ENCODE measurements at regions not wholly inside any gene's neighbourhood (a gene's known extent, or its start where the extent isn't known, plus 50 kb on each side); places are given as distances from the start of the nearest gene placed in this dataset.

- no peak for DNase-seq (ENCODE audit: low read depth in 2 of 2)
Observed at GRCh38 chr4:19910861-19911525, 340.7 kb upstream of the SLIT2 start.

GRCh38 chr4:19905024-19905423 lies 346.7 kb upstream of the SLIT2 start:
- no peak for DNase-seq (ENCODE audit: low read depth in 2 of 2)

- DNase-seq (ENCODE audit: low read depth in 2 of 2): no peak
Observed at GRCh38 chr4:19888587-19888986, 363.1 kb upstream of the SLIT2 start.

GRCh38 chr4:19883841-19884240 lies 367.9 kb upstream of the SLIT2 start:
- no peak for DNase-seq (ENCODE audit: low read depth in 2 of 2)

- no peak for DNase-seq (ENCODE audit: low read depth in 2 of 2)
Observed at GRCh38 chr4:19880206-19880605, 371.5 kb upstream of the SLIT2 start.

GRCh38 chr4:19879330-19879729 lies 372.4 kb upstream of the SLIT2 start:
- no peak for DNase-seq (ENCODE audit: low read depth in 2 of 2)

GRCh38 chr4:19857991-19858390 lies 393.7 kb upstream of the SLIT2 start:
- DNase-seq (ENCODE audit: low read depth in 2 of 2): no peak

- no peak for DNase-seq (ENCODE audit: low read depth in 2 of 2)
Observed at GRCh38 chr4:19857380-19857779, 394.3 kb upstream of the SLIT2 start.

GRCh38 chr4:19850909-19851308 lies 400.8 kb upstream of the SLIT2 start:
- no peak for DNase-seq (ENCODE audit: low read depth in 2 of 2)

GRCh38 chr4:19844446-19844845 lies 407.3 kb upstream of the SLIT2 start:
- DNase-seq (ENCODE audit: low read depth in 2 of 2): no peak

- no peak for DNase-seq (ENCODE audit: low read depth in 2 of 2)
Observed at GRCh38 chr4:19842471-19842870, 409.2 kb upstream of the SLIT2 start.

GRCh38 chr4:19838858-19839257 lies 412.8 kb upstream of the SLIT2 start:
- DNase-seq (ENCODE audit: low read depth in 2 of 2): no peak

- no peak for DNase-seq (ENCODE audit: low read depth in 2 of 2)
Observed at GRCh38 chr4:19835429-19835828, 416.3 kb upstream of the SLIT2 start.

- no peak for DNase-seq (ENCODE audit: low read depth in 2 of 2)
Observed at GRCh38 chr4:19832411-19832810, 419.3 kb upstream of the SLIT2 start.

GRCh38 chr4:19831644-19832285 lies 419.9 kb upstream of the SLIT2 start:
- no peak for DNase-seq (ENCODE audit: low read depth in 2 of 2)

GRCh38 chr4:19829101-19829500 lies 422.6 kb upstream of the SLIT2 start:
- DNase-seq (ENCODE audit: low read depth in 2 of 2): no peak

GRCh38 chr4:19823781-19824180 lies 427.9 kb upstream of the SLIT2 start:
- no peak for DNase-seq (ENCODE audit: low read depth in 2 of 2)

GRCh38 chr4:19819737-19820136 lies 432.0 kb upstream of the SLIT2 start:
- no peak for DNase-seq (ENCODE audit: low read depth in 2 of 2)

- DNase-seq (ENCODE audit: low read depth in 2 of 2): no peak
Observed at GRCh38 chr4:19809989-19810388, 441.7 kb upstream of the SLIT2 start.

GRCh38 chr4:19807505-19807904 lies 444.2 kb upstream of the SLIT2 start:
- DNase-seq (ENCODE audit: low read depth in 2 of 2): no peak

GRCh38 chr4:19806865-19807264 lies 444.8 kb upstream of the SLIT2 start:
- DNase-seq (ENCODE audit: low read depth in 2 of 2): no peak

GRCh38 chr4:19803406-19803805 lies 448.3 kb upstream of the SLIT2 start:
- no peak for DNase-seq (ENCODE audit: low read depth in 2 of 2)

GRCh38 chr4:19793831-19794230 lies 457.9 kb upstream of the SLIT2 start:
- no peak for DNase-seq (ENCODE audit: low read depth in 2 of 2)

All from stimulated activated CD4-positive, alpha-beta T cell treated with anti-CD3 and anti-CD28 coated beads, Interleukin-12 subunit alpha, Interleukin-12 subunit beta, amount 100 ng/mL, for 24 hours (primary cell).